ENCODE measurements at regions not wholly inside any gene's neighbourhood (a gene's known extent, or its start where the extent isn't known, plus 50 kb on each side); places are given as distances from the start of the nearest gene placed in this dataset.

GRCh38 chr2:23122681-23123215, 262.2 kb upstream of the KLHL29 start:
- BruUV-seq (replicated peaks): no TSS peak
- H3K9me3 ChIP-seq (ENCODE audit: control insufficient read depth, insufficient read depth, low read depth, low read length): no peaks in the 10 kb centered on the region
- TF ChIP-seq POLR2AphosphoS5 (IDR thresholded peaks at IDR 0.05; ENCODE audit: low read depth, low read length): no peak
- TF ChIP-seq TCF7L2 (IDR thresholded peaks at IDR 0.05; ENCODE audit: low read depth, low read length): no peak
- TF ChIP-seq SIN3A (IDR thresholded peaks at IDR 0.05; ENCODE audit: borderline replicate concordance, insufficient read depth, low read depth, low read length): no peak
- no peak for TF ChIP-seq CTCF (IDR thresholded peaks at IDR 0.05)
- TF ChIP-seq REST (IDR thresholded peaks at IDR 0.05; ENCODE audit: insufficient read depth in 1 of 2, low read depth in 2 of 2, low read length in 1 of 2): no peak
- intact Hi-C loops (cut with micrococcal nuclease; ENCODE audit: unreplicated experiment): no loop called here
- H3K4me3 ChIP-seq (ENCODE audit: low read depth in 2 of 2, low read length in 2 of 2): no peak overlapping the region
- no peaks in the 10 kb centered on the region for H3K36me3 ChIP-seq (ENCODE audit: control insufficient read depth, insufficient read depth, low read length)
- in situ Hi-C loops (cut with HindIII; ENCODE audit: low pct_unique_long_range_greater_than_20kb, low sequenced_read_pairs): no loop called here
- H3K27me3 ChIP-seq (ENCODE audit: control insufficient read depth, insufficient read depth, low read length): no peaks in the 10 kb centered on the region
- no peak for DNase-seq (ENCODE audit: low read depth, low spot score)
- no peak for ATAC-seq
- ChIA-PET POLR2A (no interaction called here), CTCF (interaction anchor here (0.7 kb wide), 1 partner anchor 62 kb away, joined by 4 read pairs; no protein-coding TSS in a partner anchor)
- H3K4me1 ChIP-seq (ENCODE audit: control insufficient read depth, insufficient read depth, low read length): no peaks in the 10 kb centered on the region
- H3K27ac ChIP-seq (ENCODE audit: low read length): no peak overlapping the region

- Histone ChIP-seq H3K27me3 (ENCODE audit: control insufficient read depth, insufficient read depth, low read length) (no peaks in the 10 kb centered on the region), H3K9me3 (ENCODE audit: control insufficient read depth, insufficient read depth, low read depth, low read length) (no peaks in the 10 kb centered on the region), H3K4me3 (ENCODE audit: low read depth in 2 of 2, low read length in 2 of 2) (no peak overlapping the region), H3K27ac (ENCODE audit: low read length) (no peak overlapping the region), H3K36me3 (ENCODE audit: control insufficient read depth, insufficient read depth, low read length) (no peaks in the 10 kb centered on the region), H3K4me1 (ENCODE audit: control insufficient read depth, insufficient read depth, low read length) (no peaks in the 10 kb centered on the region)
- TF ChIP-seq CTCF (IDR thresholded peaks at IDR 0.05): no peak
- no peak for TF ChIP-seq POLR2AphosphoS5 (IDR thresholded peaks at IDR 0.05; ENCODE audit: low read depth, low read length)
- TF ChIP-seq TCF7L2 (IDR thresholded peaks at IDR 0.05; ENCODE audit: low read depth, low read length): no peak
- TF ChIP-seq REST (IDR thresholded peaks at IDR 0.05; ENCODE audit: insufficient read depth in 1 of 2, low read depth in 2 of 2, low read length in 1 of 2): no peak
- TF ChIP-seq SIN3A (IDR thresholded peaks at IDR 0.05; ENCODE audit: borderline replicate concordance, insufficient read depth, low read depth, low read length): no peak
- intact Hi-C loops (cut with micrococcal nuclease; ENCODE audit: unreplicated experiment): no loop called here
- BruUV-seq (replicated peaks): no TSS peak
- DNase-seq (ENCODE audit: low read depth, low spot score) (no peak), ATAC-seq (no peak)
- in situ Hi-C loops (cut with HindIII; ENCODE audit: low pct_unique_long_range_greater_than_20kb, low sequenced_read_pairs): no loop called here
- POLR2A ChIA-PET: no interaction called here
- CTCF ChIA-PET: no interaction called here
Measured at GRCh38 chr2:23123686-23124085, 261.3 kb upstream of the KLHL29 start.

Data from Panc1 (cell line).